GM18867 (cell line): ENCODE measurements at regions not wholly inside any gene's neighbourhood (a gene's known extent, or its start where the extent isn't known, plus 50 kb on each side); places are given as distances from the start of the nearest gene placed in this dataset.

Experiments
- ATAC-seq: cut with Tn5 transposase; IDR thresholded peaks from one replicate; pipeline ENCODE4 v1.9.1; 2021; ENCODE audit warnings: mild to moderate bottlenecking, moderate library complexity; ENCODE audit not compliant: unreplicated experiment

GRCh38 chr1:168782559-168783116 is 53.6 kb upstream of the DPT start:
- ATAC-seq, result no peak

DNA sequence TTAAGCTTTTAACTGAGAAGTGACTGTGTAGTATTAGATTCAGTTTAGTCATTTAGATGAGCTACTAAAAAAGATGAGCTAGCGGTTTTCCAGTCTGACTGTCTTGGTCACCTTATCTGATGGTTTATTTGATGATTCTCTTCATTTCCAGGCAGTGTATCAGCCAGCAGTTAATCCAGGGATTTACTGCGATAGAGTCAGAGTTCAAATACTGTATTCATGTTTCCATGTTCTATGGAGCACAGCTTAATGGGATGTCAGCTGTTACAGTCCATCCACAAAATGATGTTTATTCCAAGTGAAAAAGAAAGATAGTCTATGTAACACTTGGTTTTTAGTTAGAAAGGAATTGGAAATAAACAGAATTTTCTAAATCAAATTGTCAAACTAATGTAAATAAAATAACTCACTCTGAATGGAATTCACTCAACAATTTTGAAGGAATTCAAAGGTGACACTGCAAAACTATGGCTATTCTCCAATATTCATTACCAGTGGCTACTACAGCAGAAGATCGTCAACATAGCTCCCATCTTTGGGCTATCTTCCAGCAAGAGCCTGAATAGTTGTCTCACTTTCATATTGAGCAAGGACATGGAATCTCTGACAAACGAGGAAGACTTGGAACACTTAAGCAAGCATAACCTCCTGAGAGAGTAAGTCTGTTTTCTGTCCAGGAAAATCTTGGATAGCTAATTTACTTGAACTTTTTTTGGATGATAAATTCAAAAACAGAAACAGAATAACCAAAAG is 54.6 kb upstream of the DPT start:
- ATAC-seq, result no peak

GRCh38 chr1:168786476-168787330 is 57.7 kb upstream of the DPT start:
- ATAC-seq, result no peak

DNA sequence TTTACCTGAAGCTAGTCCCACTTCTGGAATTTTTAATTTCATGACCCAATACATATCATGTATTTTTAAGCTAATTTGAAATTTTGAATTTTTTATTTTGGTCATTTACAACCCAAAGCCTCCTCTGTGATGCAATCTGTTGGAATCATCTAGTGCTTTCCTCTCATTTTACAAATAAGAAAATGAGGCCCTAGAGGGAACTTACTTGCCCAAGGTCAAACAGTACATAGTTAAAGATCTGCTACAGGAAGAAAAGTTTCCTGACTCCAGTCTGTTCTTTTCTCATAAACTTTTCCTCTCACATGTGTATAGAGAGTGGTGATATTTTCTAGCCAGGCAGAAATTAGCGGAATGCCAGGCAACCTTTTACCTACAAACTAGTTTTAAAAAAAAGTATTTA is 59.3 kb upstream of the DPT start:
- no peak for ATAC-seq

GRCh38 chr1:168789501-168789900 is 60.5 kb upstream of the DPT start:
- ATAC-seq, result no peak

- no peak for ATAC-seq
These were observed 63.1 kb upstream of the DPT start for GRCh38 chr1:168792142-168792541.

GRCh38 chr1:168792592-168793125 is 63.7 kb upstream of the DPT start:
- no peak for ATAC-seq

DNA sequence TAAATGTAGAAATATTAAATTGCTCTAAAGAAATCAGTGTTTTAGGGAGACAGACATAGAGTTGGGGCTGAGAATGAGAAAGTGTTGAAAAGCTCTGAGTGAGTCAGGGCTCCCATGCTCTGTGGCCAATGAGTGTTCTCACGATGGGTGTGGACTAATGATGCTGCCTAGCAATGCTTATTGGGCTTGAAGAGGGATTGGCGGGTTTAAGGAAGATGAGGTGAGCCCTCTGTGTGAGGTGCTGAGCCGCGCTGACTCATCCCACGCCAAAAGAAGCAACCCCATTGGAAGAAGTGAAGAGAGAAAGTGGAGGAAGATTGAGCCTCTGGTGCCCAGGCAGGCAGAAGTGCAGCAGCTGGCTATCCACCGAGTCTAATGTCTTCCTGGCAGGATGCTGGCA is 65.1 kb upstream of the DPT start:
- no peak for ATAC-seq

- no peak for ATAC-seq
These were observed 66.7 kb upstream of the DPT start for GRCh38 chr1:168795681-168796080.

DNA sequence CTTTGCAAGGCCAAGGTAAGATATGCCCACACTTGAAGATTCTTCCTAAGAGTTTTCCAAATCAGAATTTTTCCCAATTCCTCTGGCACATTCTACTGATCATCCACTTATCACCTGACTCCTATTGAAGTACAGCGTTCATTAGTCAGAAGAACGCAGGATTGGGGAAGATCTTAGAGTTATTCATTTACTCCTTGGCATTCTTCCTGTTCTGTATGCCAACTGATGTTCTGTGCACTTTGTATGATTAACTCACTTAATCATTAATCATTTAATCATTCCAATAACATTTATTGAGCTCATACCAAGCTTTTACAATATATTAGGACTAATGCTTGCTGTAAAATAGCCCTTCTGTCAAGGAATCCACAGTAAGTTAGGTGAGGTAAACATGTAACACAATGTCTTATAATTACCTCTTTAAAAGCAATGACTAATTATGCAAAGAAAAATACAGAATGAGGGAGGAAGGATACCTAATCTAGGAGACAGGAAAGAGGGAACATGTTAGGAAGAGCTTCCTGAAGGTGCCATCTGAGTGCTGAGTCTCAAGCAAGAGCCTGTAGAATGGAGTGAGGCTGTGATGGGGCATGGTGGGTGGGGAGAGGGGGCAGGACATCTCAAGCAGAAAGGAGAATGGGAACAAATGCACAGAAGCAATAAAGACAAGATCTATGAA is 71.1 kb upstream of the DPT start:
- no peak for ATAC-seq

- no peak for ATAC-seq
These were observed 72.2 kb upstream of the DPT start for GRCh38 chr1:168801032-168801745.

GRCh38 chr1:168803806-168804510 is 75.0 kb upstream of the DPT start:
- no peak for ATAC-seq

- ATAC-seq, result no peak
These were observed 77.9 kb upstream of the DPT start for GRCh38 chr1:168806952-168807351.

- ATAC-seq, result no peak
These were observed 82.2 kb upstream of the DPT start for GRCh38 chr1:168811176-168811575.

DNA sequence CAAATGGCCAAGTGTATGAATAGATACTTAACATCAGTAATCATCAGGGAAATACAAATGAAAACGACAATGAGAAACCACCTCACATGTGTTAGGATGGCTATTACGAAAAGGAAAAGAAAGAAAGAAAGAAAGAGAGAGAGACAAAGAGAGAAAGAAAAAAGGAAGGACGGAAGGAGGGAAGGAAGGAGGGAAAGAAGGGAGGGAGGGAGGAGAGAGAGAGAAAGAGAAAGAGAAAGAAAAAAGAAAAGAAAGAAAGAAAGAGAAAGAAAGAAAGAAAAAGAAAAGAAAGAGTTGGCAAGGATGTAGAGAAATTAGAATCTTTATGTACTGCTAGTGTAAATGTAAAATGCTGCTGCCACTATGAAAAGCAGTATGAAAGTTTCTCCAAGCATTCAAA is 90.7 kb upstream of the DPT start:
- no peak for ATAC-seq

DNA sequence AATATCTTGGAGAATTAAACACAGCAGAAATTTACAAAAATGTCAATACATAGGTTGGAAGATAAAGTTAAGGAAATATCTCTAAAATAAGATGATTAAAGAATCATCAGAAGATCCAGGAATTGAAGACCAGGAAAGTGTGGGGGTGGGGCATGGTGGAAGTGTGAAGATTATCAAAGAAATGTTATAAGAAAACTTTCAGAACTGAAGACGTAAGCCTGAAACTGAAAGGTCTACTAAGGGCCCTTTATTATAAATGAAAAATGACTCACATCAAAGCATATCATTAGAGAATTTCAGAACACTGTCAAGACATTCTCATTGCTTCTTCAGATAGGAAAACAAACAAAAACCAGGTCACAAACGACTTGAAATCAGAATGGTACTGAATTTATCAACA is 92.4 kb upstream of the DPT start:
- ATAC-seq, result no peak

DNA sequence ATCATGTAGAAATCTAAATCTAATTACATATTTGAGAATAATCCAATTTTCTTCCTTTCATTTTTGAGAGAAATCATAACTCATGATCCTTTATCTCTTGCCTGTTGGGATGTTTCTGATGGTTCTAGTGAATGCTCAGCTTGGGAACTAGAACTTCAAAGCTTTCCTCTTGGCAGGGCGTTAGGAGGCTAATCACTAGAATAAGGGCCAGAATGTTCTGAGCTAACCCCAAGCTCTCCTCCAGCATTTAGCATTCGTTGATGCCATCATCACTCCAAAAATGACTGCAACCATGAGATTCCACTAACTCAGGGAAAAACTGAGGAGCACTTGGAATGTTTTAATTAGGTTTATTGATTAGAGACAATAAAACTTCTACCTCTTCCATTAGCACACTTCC is 93.9 kb upstream of the DPT start:
- no peak for ATAC-seq

GRCh38 chr1:168823988-168824387 is 95.0 kb upstream of the DPT start:
- ATAC-seq, result no peak

- ATAC-seq, result peak; percentile 71
These were observed 95.5 kb upstream of the DPT start for GRCh38 chr1:168824418-168825065.
